Epidermal melanocyte (primary cell): ENCODE measurements at regions not wholly inside any gene's neighbourhood (a gene's known extent, or its start where the extent isn't known, plus 50 kb on each side); places are given as distances from the start of the nearest gene placed in this dataset.

Experiments used
- DNase-seq: peaks from one replicate; pipeline ENCODE4 v3.0.0; 2011; ENCODE audit warnings: low spot score; ENCODE audit not compliant: insufficient read length

DNA sequence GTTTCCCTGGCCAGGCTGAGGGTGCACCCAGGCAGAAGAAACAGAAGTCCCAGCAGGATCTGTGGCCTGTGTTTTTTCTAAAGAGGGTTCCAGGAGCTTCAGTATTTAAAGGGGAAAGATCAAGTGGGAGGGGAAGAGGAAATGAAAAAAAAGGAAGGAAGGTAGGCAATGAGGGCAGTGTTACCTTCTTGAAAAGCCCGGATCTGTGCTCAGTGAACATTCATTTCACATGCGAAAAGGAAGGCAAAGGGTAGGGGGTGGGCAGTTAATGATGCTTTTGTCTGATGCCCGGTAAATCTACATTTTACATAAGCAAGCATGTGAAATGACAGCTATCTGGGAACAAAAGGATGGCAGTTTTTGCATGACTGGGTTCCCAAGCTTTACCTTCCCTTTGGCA is 326.2 kb downstream of the UQCRFS1 start:
- no peak for DNase-seq

DNA sequence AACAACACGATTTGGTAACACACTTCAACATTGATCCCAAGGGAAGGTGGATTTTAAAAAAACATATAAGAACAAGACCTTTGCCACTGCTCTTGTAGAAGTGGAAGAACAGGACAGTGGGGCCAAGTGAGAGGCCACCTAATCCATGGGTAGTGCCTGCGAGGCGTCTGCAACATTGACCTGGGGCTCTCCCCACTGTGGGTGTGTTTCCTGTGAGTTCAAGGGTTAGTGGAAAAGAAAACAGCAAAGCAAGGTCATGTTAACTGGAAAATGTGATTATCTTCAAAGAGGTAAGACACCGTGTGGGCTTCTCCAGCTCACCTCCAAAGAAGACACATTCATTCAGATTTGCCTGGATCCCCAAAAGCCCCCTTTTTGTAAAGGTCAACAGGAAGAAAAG is 327.0 kb downstream of the UQCRFS1 start:
- DNase-seq: no peak

DNA sequence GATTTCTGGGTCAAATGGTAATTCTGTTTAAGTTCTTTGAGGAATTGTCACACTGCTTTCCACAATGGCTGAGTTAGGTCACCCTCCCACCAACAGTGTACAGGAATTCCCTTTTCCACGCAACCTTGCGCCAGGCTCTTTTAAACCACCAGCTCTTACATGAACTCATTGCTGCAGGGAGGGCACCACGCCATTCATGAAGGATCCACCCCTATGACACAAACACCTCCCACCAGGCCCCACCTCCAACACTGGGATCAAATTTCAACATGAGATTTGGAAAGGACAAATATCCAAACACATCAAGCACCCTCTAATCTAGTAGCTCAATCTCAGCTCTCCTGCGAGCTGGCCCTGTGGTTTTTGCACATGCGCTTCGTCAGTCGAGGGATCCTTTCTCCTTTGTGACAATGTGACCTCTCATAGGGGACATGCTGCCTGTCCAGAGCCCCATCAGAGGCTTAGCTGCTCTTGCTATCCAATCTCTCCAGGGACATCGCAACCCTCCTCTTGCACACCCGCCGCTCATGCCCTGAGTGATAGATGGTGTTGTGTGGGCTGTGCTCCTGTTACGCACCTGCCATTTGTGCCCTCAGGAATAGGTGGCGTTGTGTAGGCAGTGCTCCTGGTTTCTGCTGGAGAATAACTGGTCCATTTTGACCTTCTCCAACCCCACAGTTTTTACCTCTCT is 328.0 kb downstream of the UQCRFS1 start:
- DNase-seq: no peak

DNA sequence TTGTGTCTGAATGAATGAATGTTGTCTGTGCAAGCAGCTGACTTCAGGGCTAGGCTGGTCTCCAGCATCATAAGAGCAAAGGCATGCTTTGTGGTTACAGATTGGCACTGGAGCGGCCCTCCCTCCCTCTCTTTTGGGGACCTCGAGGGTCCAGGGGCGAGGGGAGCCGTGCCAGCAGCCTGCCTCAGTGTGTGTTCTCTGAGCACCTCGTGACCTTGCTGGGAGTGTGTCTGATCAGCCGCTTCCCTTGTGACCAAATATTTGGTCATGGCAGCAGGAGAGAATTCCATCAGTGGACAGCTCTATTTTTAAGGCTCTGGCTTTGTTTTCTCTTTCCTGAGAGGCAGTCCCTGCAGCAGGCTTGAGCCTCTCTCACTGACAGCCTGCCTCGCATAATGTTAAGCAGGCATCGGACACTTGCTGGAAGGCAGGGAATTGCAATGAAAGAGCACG is 329.7 kb downstream of the UQCRFS1 start:
- peak; percentile 71 for DNase-seq

DNA sequence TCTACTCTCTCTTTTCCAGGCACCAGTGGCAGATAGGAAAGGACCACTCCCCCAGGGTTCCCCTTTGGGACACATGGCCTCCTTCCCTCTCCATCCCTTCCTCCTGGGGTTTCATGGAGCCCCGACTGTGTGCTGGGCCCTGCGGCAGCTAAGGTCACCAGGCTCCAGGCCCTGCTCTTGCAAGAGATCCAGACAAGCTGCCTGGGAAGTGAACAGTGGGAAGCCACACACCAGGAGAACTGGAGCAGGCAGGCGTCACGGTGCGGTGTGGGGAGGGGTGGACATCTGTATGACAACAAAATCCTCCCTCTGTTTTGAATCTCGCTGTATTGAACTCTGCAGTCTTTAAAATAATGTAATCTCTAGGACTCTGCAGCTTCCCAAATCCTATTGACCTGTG is 330.1 kb downstream of the UQCRFS1 start:
- DNase-seq: no peak

DNA sequence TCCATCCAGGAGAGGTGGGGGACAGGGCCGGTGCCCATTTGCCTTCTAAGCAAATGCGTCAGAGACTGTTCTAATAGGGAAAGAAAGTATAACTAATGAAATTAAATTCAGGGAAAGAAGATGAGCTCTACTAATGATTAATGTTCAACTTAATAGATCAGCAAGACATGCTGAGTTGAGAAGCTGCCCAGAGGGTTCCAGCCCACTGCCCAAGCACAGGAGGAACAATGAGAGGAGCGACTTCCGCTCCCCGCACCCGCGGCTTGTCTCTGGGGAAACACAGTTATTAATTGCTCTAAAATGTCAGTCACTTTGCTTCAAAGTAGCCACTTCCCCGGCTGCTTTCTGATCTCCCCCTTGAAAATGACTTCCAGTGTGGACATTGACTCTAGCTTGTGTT is 331.3 kb downstream of the UQCRFS1 start:
- DNase-seq: no peak

DNA sequence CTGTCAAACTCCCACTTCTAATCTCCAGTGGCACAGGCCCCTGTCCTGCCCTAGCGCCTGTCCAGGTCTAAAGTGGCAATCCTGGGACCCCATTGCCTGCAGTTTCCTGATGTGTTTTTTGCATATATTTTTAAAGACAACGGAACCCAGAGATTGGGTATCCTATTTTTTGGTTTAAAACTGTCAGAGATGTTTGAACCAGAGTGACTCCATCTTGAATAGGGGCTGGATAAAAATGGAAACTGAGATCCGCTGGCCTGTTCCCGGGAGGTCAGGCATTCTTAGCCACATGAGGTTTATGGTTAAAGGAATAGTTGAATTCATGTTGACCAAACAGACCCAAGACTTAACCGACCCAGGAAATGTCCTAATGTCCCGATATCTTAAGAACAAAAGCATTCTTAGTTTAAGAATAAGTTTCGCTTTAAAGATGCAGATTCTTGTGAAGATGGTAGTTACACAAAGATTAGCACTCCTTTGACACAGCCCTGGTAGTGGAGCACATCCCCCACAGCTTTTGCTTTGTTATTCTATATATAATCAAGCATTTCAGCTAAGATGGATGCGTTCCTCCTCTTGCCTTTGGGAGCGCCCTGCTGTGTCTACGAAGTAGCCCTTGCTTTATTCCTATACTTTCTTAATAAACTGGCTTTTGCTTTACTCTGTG is 332.1 kb downstream of the UQCRFS1 start:
- no peak for DNase-seq

DNA sequence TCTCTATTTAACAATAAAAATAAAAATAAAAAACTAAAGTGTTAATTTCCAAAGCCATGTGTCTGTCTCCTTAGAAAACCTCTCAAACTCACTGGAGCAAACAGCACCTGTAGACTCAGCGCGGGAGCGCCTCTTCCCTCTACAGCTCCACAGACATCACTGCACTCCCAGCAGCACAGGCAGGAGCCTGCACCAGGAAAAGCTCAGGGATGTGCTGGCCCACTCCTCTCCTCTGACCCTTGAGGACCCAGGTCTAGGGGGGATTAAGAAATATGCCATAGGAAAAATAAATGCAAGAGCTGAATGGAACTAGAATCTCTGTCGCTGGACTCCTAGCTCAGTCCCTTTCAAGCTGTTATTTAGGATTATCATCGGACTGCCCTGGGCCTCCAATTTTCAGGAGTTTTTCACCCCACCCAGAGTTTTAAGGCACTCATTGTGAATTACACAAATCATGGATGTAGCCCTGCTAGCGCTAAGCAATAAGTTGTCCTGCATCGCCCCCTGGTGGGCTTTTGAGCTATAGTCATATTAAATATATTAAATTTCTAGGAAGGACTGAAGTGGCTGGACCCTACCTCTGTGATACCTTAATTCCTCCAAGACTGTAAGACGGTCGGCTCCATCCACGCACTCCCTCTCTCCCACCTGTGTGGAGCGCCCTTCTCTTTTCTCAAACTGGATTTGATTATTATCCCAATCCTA is 333.9 kb downstream of the UQCRFS1 start:
- peak; percentile 50 for DNase-seq

DNA sequence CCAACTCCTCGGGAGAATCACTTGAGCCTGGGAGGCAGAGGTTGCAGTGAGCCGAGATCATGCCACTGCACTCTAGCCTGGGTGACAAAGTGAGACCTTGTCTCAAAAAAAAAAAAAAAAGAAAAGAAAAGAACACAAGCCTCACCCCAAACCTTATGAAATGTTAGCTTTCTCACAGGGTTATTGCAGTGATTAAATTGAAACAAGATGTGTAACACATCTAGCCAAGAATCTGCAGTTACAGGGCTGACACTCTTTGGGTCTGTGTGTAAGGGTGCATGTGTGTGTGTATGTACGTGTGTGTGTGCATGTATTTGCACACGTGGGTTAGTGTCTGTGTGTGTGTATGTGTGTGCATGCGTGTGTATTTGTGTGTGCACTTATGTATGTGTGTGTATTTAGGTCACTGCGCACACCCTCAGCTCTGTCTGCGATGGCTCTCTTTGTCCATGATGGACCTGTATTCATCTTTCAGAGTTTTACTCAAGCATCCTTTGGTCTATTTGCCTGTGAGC is 336.3 kb downstream of the UQCRFS1 start:
- no peak for DNase-seq

DNA sequence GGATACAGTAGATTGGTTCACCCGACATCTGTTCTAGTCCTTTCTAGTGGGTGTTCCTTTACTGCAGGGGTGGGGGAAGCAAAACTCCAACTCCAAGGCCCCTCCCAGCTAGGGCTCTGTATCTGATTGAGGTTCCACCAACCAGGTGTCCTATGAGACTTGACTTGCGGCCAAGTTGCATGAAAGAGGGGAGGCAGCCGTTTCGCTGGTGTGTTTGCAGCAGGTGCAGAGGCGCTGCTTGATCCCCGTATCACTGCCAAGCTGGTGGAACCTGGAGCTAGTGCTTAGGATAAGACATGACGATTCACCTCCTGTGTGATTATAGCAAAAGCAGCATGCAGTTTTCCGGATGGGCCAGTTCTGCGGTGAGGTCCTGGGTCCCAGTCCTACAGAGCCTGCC is 338.2 kb downstream of the UQCRFS1 start:
- no peak for DNase-seq

DNA sequence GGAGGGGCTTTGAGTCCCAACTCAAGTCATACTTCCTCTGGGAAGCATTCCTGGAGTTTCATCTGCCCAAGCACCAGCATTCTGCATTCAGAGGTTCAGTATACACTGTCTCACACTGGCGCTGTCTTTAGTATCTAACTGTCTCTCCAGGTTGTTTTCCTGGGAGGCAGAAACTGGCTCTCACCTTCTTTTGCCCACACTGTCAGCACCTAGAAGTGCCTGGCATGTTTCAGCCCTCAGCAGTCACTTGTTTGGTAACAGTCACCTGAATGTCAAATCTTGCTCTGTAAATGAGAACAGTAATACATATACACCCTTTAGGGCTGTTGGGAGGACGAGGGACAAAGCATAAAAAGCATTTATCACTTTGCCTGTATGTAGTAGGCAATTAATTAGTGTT is 339.6 kb downstream of the UQCRFS1 start:
- DNase-seq: no peak

DNA sequence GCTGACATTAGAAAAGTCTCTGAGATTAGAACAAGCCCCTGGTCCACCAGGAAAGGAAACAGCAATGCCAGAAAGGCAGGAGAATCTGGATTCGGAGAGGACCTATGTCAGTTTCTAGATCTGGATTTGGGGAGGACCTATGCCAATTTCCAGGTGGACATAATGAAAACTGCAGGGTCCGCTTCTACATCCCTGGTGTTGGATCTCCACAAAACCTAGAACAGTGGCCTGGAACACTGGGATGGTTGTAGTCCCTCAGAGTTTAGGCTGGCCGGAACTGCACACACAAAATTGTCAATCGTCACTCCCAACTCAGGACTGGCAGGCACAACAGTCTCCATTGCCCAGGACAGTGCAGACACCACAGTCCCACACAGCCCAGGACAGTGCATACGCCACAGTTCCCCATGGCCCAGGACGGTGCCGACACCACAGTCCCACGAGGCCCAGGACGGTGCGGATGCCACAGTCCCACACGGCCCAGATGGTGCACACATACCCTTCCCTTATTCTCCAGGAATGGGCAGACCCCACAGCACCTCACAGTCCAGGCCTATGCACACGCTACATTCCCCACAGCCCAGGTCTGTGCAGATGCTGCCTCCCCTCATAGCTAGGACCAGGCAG is 341.7 kb downstream of the UQCRFS1 start:
- DNase-seq: no peak

DNA sequence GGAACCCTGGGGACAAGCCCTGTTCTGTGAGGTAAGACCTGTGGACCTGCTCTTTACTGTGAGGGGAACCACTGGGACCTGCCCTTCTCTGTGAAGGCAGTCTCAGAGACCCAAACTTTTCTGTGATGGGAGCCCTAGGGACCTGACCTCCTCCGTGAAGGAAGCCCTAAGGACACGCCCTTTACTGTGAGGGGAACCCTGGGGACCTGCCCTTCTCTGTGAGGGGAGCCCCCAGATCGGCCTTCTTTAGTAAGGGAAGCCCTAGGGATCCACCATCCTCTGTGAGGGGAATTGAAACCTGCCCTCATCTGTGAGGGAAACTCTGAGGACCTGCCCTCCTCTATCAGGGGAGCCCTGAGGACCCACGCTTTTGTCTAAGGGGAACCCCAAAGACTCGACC is 343.5 kb downstream of the UQCRFS1 start:
- no peak for DNase-seq

DNA sequence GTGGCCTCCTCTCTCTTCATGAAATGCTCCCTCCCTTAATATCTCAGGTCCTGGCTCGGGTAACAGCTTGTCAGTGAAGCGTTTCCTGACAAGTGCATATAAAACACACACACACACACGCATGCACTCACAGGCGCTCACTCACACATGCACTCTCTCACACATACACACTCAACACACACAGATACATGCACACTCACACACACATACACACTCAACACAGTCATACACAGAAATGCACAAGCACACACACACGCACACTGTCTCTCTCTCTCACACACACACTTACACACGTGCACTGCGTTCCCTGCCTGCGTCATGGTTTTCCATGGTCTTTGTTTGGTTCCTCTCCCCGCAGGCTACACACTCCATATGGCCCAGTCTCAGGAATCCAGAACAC is 344.1 kb downstream of the UQCRFS1 start:
- no peak for DNase-seq

DNA sequence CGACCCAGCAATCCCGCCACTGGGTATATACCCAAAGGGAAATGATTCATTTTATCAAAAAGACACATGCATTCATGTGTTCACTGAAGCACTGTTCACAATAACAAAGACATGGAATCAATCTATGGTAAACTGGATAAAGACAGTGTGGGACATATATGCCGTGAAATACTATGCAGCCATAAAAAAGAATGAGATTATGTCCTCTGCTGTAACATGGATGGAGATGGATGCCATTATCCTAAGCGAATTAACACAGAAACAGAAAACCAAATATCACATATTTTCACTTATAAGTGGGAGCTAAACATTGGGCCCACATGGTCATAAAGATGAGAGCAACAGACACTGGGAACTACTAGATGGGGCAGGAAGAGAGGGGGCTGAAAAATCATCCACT is 345.0 kb downstream of the UQCRFS1 start:
- no peak for DNase-seq

DNA sequence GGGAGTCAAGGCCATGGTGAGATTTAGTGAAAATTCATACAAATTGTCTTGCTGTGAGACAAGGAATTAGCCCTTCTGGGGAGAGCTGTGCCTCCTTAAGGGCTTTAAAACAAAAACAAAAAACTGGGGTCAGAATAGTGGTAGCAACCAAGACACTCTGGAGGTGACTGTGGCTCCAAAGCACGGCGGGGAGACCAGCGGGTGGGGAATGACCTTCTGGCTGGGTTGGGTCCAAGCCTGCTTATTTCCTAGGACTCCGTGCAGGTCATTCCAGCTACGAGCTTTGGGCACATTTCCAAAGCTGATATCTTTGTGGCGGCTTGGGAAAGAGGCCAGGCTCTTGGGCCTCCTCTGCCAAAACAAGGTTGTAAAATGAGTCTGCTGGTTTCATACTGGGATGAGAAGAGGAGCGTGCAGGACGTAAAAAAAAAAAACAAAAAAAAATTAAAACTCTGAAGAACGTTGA is 348.3 kb downstream of the UQCRFS1 start:
- no peak for DNase-seq

DNA sequence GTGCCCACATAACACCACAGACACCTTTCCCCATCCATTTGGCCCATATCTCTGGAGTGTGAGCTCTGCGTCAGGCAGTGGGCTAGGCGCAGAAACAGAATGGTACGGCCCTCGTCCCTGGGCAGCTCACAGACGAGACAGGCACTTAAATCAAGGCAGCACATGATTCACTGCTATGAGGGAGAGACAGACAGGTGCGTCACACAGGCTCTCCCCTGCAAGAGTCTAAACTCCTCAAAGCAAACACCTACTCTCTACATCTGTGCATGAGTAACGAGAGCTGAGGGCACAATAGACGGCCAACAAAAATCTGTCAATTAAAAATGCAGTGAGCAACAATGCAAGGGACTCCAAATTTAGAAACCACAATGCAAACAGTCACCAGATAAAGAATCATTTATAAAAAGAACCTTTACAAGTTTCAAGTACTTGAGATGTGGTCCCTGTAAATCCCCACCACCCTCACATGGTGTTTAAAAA is 348.9 kb downstream of the UQCRFS1 start:
- DNase-seq: no peak

DNA sequence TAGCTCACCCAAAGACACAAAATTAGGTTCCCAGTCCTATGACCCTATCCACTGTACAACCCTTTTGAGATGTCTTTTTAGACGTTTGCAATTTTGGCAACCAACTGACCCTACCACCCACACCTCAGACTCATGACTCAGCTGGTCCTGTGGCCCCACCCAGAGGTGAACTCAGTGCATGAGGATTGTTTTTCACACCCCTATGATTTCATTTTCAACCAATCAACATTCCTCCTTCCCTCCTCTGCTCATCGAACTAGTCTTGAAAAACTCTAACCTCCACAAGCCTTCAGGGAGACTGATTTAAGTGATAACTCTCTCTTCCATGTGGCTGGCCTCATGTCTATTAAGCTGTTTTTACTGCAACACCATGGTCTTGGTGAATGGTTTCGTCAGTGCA is 350.7 kb downstream of the UQCRFS1 start:
- no peak for DNase-seq

DNA sequence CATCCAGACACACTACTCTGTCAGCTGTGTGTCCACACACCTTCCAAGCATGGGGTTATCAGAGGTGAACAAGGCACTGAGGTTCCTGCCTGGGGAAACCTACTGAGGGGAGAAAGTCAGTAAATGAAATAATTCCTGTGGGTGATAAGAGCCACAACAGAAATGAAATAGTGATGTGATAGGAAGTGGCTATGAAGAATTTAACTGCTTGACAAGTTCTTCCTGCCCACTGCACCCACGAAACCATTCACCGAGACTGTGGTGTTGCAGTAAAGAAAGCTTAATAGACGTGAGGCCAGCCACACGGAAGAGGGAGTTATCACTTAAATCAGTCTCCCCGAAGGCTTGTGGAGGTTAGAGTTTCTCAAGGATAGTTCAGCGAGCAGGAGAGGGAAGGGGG is 353.1 kb downstream of the UQCRFS1 start:
- DNase-seq: no peak

DNA sequence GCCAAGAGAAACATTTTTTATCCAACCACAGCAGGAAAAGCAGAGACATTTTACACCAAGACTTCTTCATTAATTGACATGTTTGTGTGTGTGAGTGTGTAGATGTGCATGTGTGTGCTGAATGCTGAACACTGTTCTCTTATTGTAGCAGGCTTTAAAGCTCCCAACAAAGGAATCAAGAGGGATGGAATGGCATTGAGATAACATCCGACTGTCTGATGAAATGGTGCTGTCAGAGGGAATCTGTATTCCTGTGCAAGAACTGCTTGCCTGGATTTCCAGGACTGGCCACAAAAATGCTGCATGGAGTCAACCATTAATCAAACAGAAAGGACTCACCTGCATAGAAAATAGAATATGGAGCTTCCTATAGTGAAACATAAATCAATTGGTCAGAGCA is 354.0 kb downstream of the UQCRFS1 start:
- DNase-seq: no peak

DNA sequence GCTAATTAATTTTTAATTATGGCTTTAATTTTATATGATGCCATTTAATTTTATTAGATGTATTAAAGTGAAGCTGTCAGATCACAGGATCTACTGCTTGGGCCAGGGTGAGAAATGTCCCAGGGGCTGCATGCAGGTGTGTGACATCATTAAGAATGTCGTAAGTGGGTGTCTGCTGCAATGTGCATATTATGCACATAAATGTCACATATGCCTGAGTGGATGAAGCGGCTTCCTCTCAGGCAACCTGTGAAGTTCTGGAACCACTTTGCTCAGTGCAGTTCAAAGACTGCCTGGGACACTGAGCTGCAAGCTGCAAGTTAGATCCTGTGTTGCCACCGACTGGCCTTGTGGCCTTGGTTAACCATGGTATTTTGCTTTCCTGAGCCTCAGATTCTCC is 355.0 kb downstream of the UQCRFS1 start:
- no peak for DNase-seq

DNA sequence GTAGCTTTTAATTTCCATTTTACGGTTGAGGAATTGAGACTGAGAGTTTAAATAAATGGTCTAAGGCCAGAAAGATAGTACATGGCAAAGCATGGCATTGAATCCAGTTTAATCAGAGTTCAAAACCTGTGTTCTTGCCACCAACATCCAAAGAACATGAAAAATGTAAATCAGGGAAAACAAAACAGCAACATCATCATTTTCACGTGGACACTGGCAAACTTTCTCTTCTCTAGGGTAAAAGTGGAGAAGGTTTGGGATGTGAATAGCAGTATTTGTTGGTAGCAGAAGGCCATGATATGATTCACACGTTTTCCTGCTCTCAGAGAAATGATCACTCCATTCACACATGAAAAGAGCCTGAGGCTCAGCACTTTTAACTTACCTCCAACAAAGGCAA is 357.7 kb downstream of the UQCRFS1 start:
- DNase-seq: no peak
